H1 (cell line): ENCODE measurements at regions not wholly inside any gene's neighbourhood (a gene's known extent, or its start where the extent isn't known, plus 50 kb on each side); places are given as distances from the start of the nearest gene placed in this dataset.

ENCODE experiments used
- CTCF ChIA-PET: fragments of 300-600 bp; sonication (Branson Sonifier 250); formaldehyde crosslinking; loops from one replicate; lab custom pipeline; 2021; ENCODE audit not compliant: partially characterized antibody; lab: Charles Lee
- POLR2A ChIA-PET: fragments of 300-600 bp; sonication (Branson Sonifier 250); formaldehyde crosslinking; loops from one replicate; lab custom pipeline; 2021; ENCODE audit warnings: inconsistent platforms; ENCODE audit not compliant: partially characterized antibody; lab: Charles Lee
- DNase-seq, 2 experiments: peaks; one replicate each; pipeline versions ENCODE4 v3.0.0 to v3.0.0-alpha.2; 2010 to 2022; ENCODE audit warnings: low spot score in 2 of 2, low read depth in 1 of 2, mixed read lengths in 1 of 2
- FAIRE-seq: peaks from 2 replicates; lab custom pipeline; 2011; peaks lifted over from hg19 to GRCh38; lab: Jason Lieb, UNC
- H2AFZ ChIP-seq: 2 replicates; pipeline ENCODE4 v1.8.1; 2012; ENCODE audit warnings: low read length, inconsistent platforms
- H2AK5ac ChIP-seq: 2 replicates; pipeline ENCODE4 v1.6.1; 2013; ENCODE audit warnings: low read depth, low read length
- H2BK120ac ChIP-seq: replicated peaks from 2 replicates; pipeline ENCODE3; 2013; ENCODE audit warnings: low read depth, low read length, inconsistent platforms
- H2BK12ac ChIP-seq: 2 replicates; pipeline ENCODE4 v1.6.1; 2013; ENCODE audit warnings: low read depth, low read length
- H2BK15ac ChIP-seq: 2 replicates; pipeline ENCODE4 v1.6.1; 2013; ENCODE audit warnings: low read length
- H2BK20ac ChIP-seq: 2 replicates; pipeline ENCODE4 v1.6.1; 2013; ENCODE audit warnings: low read length
- H2BK5ac ChIP-seq: 2 replicates; pipeline ENCODE4 v1.6.1; 2013; ENCODE audit warnings: low read depth, low read length
- H3K14ac ChIP-seq: 2 replicates; pipeline ENCODE4 v1.6.1; 2013; ENCODE audit warnings: inconsistent platforms; ENCODE audit not compliant: insufficient read length
- H3K18ac ChIP-seq: 2 replicates; pipeline ENCODE4 v1.6.1; 2013; ENCODE audit warnings: low read length; ENCODE audit errors: extremely low read depth
- H3K23ac ChIP-seq: 2 replicates; pipeline ENCODE4 v1.6.1; 2013; ENCODE audit warnings: inconsistent platforms; ENCODE audit not compliant: insufficient read length
- H3K23me2 ChIP-seq: 2 replicates; pipeline ENCODE4 v1.6.1; 2013; ENCODE audit warnings: low read depth, low read length
- H3K27ac ChIP-seq: 2 replicates; pipeline ENCODE4 v1.6.1; 2011; ENCODE audit warnings: low read depth, low read length, inconsistent platforms
- H3K27me3 ChIP-seq, 4 experiments: replicated peaks in 1 of 4; 1 replicate in 1 of 4; 2 replicates in 3 of 4; pipeline versions ENCODE4 v1.6.1 to v1.8.1; 2011 to 2013; ENCODE audit warnings: low read length in 3 of 4, mild to moderate bottlenecking in 3 of 4, inconsistent platforms in 2 of 4, mixed read lengths in 2 of 4, moderate library complexity in 1 of 4; ENCODE audit not compliant: control insufficient read depth in 3 of 4, insufficient read depth in 3 of 4; ENCODE audit errors: extremely low read depth in 1 of 4
- H3K36me3 ChIP-seq, 4 experiments: 2 replicates each; pipeline versions ENCODE4 v1.6.1 to v1.8.1; 2011 to 2013; ENCODE audit warnings: mild to moderate bottlenecking in 4 of 4, low read length in 3 of 4, moderate library complexity in 2 of 4, control low read depth in 1 of 4, inconsistent platforms in 1 of 4; ENCODE audit not compliant: insufficient read depth in 4 of 4, control insufficient read depth in 2 of 4
- H3K4ac ChIP-seq: replicated peaks from 2 replicates; pipeline ENCODE3; 2013; ENCODE audit warnings: low read length, low read depth, mixed read lengths, inconsistent platforms; ENCODE audit not compliant: insufficient read length
- H3K4me1 ChIP-seq, 4 experiments: replicated peaks in 1 of 4; 1 replicate in 1 of 4; 2 replicates in 3 of 4; pipeline versions ENCODE4 v1.6.1 to v1.8.1; 2011 to 2013; ENCODE audit warnings: low read length in 3 of 4, inconsistent platforms in 2 of 4, mixed read lengths in 1 of 4; ENCODE audit not compliant: insufficient read depth in 4 of 4, control insufficient read depth in 3 of 4
- H3K4me2 ChIP-seq, 2 experiments: 2 replicates each; pipeline versions ENCODE4 v1.6.1 to v1.8.1; 2011 to 2013; ENCODE audit warnings: low read depth in 2 of 2, low read length in 2 of 2, control low read depth in 1 of 2, inconsistent platforms in 1 of 2, mild to moderate bottlenecking in 1 of 2; ENCODE audit not compliant: insufficient read depth in 1 of 2
- H3K4me3 ChIP-seq, 4 experiments: fragments of 200-600, 300-600 bp in 1 of 4; sonication (generic), shearing (Covaris generic), sonication (Bioruptor Twin) in 1 of 4; 2 replicates each; pipeline versions ENCODE4 v1.5.1 to v1.8.1; 2011 to 2016; ENCODE audit warnings: low read length in 4 of 4, low read depth in 3 of 4, control low read depth in 2 of 4, inconsistent platforms in 2 of 4, mild to moderate bottlenecking in 2 of 4, mixed read lengths in 1 of 4, moderate library complexity in 1 of 4; ENCODE audit not compliant: insufficient read depth in 2 of 4; ENCODE audit errors: extremely low read depth in 1 of 4
- H3K56ac ChIP-seq: replicated peaks from 2 replicates; pipeline ENCODE3; 2013; ENCODE audit warnings: low read depth, mild to moderate bottlenecking, mixed read lengths, low read length, inconsistent platforms; ENCODE audit not compliant: insufficient read length
- H3K79me1 ChIP-seq: 2 replicates; pipeline ENCODE4 v1.6.1; 2013; ENCODE audit warnings: low read depth, low read length, control low read depth
- H3K79me2 ChIP-seq, 2 experiments: 2 replicates each; pipeline versions ENCODE4 v1.6.1 to v1.8.1; 2012 to 2013; ENCODE audit warnings: low read length in 2 of 2, mild to moderate bottlenecking in 2 of 2, inconsistent platforms in 1 of 2; ENCODE audit not compliant: insufficient read depth in 2 of 2, control insufficient read depth in 1 of 2
- H3K9ac ChIP-seq, 4 experiments: replicated peaks in 1 of 4; 1 replicate in 1 of 4; 2 replicates in 3 of 4; pipeline versions ENCODE4 v1.6.1 to v1.8.1; 2011 to 2013; ENCODE audit warnings: low read depth in 3 of 4, low read length in 3 of 4, control low read depth in 2 of 4, mild to moderate bottlenecking in 2 of 4, moderate library complexity in 2 of 4, inconsistent platforms in 1 of 4; ENCODE audit errors: extremely low read depth in 1 of 4
- H3K9me3 ChIP-seq, 2 experiments: 2 replicates each; pipeline versions ENCODE4 v1.6.1 to v1.8.1; 2012 to 2013; ENCODE audit warnings: mild to moderate bottlenecking in 2 of 2, moderate library complexity in 2 of 2, control low read depth in 1 of 2, inconsistent platforms in 1 of 2, low read depth in 1 of 2, low read length in 1 of 2, mixed read lengths in 1 of 2; ENCODE audit not compliant: insufficient read depth in 2 of 2
- H4K20me1 ChIP-seq, 2 experiments: replicated peaks in 1 of 2; 2 replicates each; pipeline versions ENCODE3 to v1.8.1; 2011 to 2013; ENCODE audit warnings: inconsistent platforms in 2 of 2, low read length in 2 of 2, mild to moderate bottlenecking in 1 of 2; ENCODE audit not compliant: insufficient read depth in 2 of 2, control insufficient read depth in 1 of 2
- H4K5ac ChIP-seq: 2 replicates; pipeline ENCODE4 v1.6.1; 2013; ENCODE audit warnings: low read length, low read depth, mixed read lengths, inconsistent platforms; ENCODE audit not compliant: insufficient read length
- H4K8ac ChIP-seq: 2 replicates; pipeline ENCODE4 v1.8.0; 2013; ENCODE audit warnings: mild to moderate bottlenecking, moderate library complexity, low read length, inconsistent platforms; ENCODE audit not compliant: insufficient read depth; ENCODE audit errors: extremely low read depth
- H4K91ac ChIP-seq: replicated peaks from 2 replicates; pipeline ENCODE3; 2013; ENCODE audit warnings: low read length, mixed read lengths, inconsistent platforms; ENCODE audit not compliant: insufficient read length
- BRCA1 ChIP-seq: IDR thresholded peaks from 2 replicates; pipeline ENCODE4 v1.6.1; 2012; ENCODE audit warnings: low read depth, low read length, improper control_type of control experiment
- CBX8 ChIP-seq: fragments of 300-800, 300-1000 bp; sonication (generic); IDR thresholded peaks from 2 replicates; pipeline ENCODE4 v1.7.1; 2016; ENCODE audit warnings: low read depth, low read length, borderline replicate concordance
- CHD1 ChIP-seq: IDR thresholded peaks from 2 replicates; pipeline ENCODE4 v1.6.1; 2012; ENCODE audit warnings: low read depth, low read length, improper control_type of control experiment
- GTF2F1 ChIP-seq: IDR thresholded peaks from 2 replicates; pipeline ENCODE4 v1.6.1; 2012; ENCODE audit warnings: low read depth, low read length, improper control_type of control experiment, borderline replicate concordance
- JUN ChIP-seq: IDR thresholded peaks from 2 replicates; pipeline ENCODE4 v1.6.1; 2011; ENCODE audit warnings: low read depth, mild to moderate bottlenecking, improper control_type of control experiment, low read length
- JUND ChIP-seq: IDR thresholded peaks from 2 replicates; pipeline ENCODE4 v1.6.1; 2011; ENCODE audit warnings: mild to moderate bottlenecking, improper control_type of control experiment, low read length
- KDM5A ChIP-seq: fragments of 200-600 bp; IDR thresholded peaks from 2 replicates; pipeline ENCODE4 v1.7.1; 2012; ENCODE audit warnings: mild to moderate bottlenecking, low read length, inconsistent platforms, mixed read lengths
- NANOG ChIP-seq: IDR thresholded peaks from 2 replicates; pipeline ENCODE4 v1.6.1; 2011; ENCODE audit warnings: low read length, low read depth, mild to moderate bottlenecking, inconsistent platforms; ENCODE audit not compliant: insufficient read depth, poor library complexity, severe bottlenecking
- NRF1 ChIP-seq: IDR thresholded peaks from 2 replicates; pipeline ENCODE4 v1.6.1; 2011; ENCODE audit warnings: mild to moderate bottlenecking, low read depth, low read length, improper control_type of control experiment
- POLR2A ChIP-seq, 2 experiments: IDR thresholded peaks; 1 replicate in 1 of 2; 2 replicates in 1 of 2; pipeline ENCODE4 v1.6.1; 2011; ENCODE audit warnings: low read depth in 2 of 2, low read length in 2 of 2, mild to moderate bottlenecking in 2 of 2; ENCODE audit errors: control extremely low read depth in 1 of 2
- RAD21 ChIP-seq, 2 experiments: IDR thresholded peaks in 1 of 2; conservative IDR thresholded peaks in 1 of 2; 2 replicates each; pipeline ENCODE4 v1.6.1; 2011; ENCODE audit warnings: low read depth in 2 of 2, low read length in 2 of 2, improper control_type of control experiment in 1 of 2, inconsistent platforms in 1 of 2, mild to moderate bottlenecking in 1 of 2, moderate library complexity in 1 of 2
- RXRA ChIP-seq: IDR thresholded peaks from 2 replicates; pipeline ENCODE4 v1.6.1; 2011; ENCODE audit warnings: low read depth, mild to moderate bottlenecking, low read length, moderate library complexity; ENCODE audit not compliant: insufficient read depth
- SIX5 ChIP-seq: IDR thresholded peaks from 2 replicates; pipeline ENCODE4 v1.6.1; 2011; ENCODE audit warnings: mild to moderate bottlenecking, low read depth, low read length
- ZNF274 ChIP-seq: IDR thresholded peaks from 2 replicates; pipeline ENCODE4 v1.7.0; 2012; ENCODE audit warnings: low read length, borderline replicate concordance; ENCODE audit errors: extremely low read depth
- WGBS, 2 experiments: shearing (Covaris generic) in 1 of 2; methylation state at CpG; one replicate each; pipeline versions ENCODE4 v1.1.6 to v1.1.7; 2013 to 2015; ENCODE audit warnings: low lambda C conversion rate in 2 of 2, mixed read lengths in 2 of 2, inconsistent platforms in 1 of 2, low coverage in 1 of 2, missing lambda C conversion rate in 1 of 2; ENCODE audit not compliant: insufficient replicate concordance in 2 of 2, insufficient coverage in 1 of 2, insufficient read length in 1 of 2; ENCODE audit errors: extremely low coverage in 1 of 2, missing lambda C conversion rate in 1 of 2; 5-methylcytosine and 5-hydroxymethylcytosine counted together

- H3K27ac ChIP-seq: no peak overlapping the region
- no peak overlapping the region for H2BK15ac ChIP-seq
- no peaks in the 10 kb centered on the region for H3K23me2 ChIP-seq
- H3K9ac ChIP-seq: no peak overlapping the region
- no peak for FAIRE-seq
- no peak overlapping the region for H3K4me2 ChIP-seq
- POLR2A ChIA-PET: no interaction called here
- no peak overlapping the region for H2BK5ac ChIP-seq
- H2AFZ ChIP-seq: no peak overlapping the region
- no peaks in the 10 kb centered on the region for H3K36me3 ChIP-seq
- H2BK20ac ChIP-seq: no peak overlapping the region
- no peak overlapping the region for H3K56ac ChIP-seq
- no peaks in the 10 kb centered on the region for H3K79me1 ChIP-seq
- H3K79me2 ChIP-seq: no peaks in the 10 kb centered on the region
- H3K23ac ChIP-seq: no peak overlapping the region
- H4K91ac ChIP-seq: no peak overlapping the region
- H2BK12ac ChIP-seq: no peak overlapping the region
- H3K4me1 ChIP-seq: no peaks in the 10 kb centered on the region
- no peaks in the 10 kb centered on the region for H3K9me3 ChIP-seq
- H2AK5ac ChIP-seq: no peak overlapping the region
- no peak overlapping the region for H3K4ac ChIP-seq
- H3K18ac ChIP-seq: no peak overlapping the region
- TF ChIP-seq JUND: no peak
- TF ChIP-seq ZNF274: no peak
- TF ChIP-seq SIX5: no peak
- no peak for TF ChIP-seq NANOG
- TF ChIP-seq JUN: no peak
- TF ChIP-seq GTF2F1: no peak
- no peak for TF ChIP-seq BRCA1
- TF ChIP-seq KDM5A: no peak
- TF ChIP-seq POLR2A (IDR thresholded peaks at IDR 0.05; ENCODE audit: control extremely low read depth in 1 of 2, low read depth in 2 of 2, low read length in 2 of 2): no peak
- no peak for TF ChIP-seq CHD1
- TF ChIP-seq NRF1: no peak
- no peak for TF ChIP-seq RAD21 (IDR thresholded peaks at IDR 0.05 in 1 of 2, conservative IDR thresholded peaks at IDR 0.05 in 1 of 2; ENCODE audit: low read depth in 2 of 2, low read length in 2 of 2)
- no peak for TF ChIP-seq RXRA
- TF ChIP-seq CBX8: no peak
- TF ChIP-seq, all 59 proteins: peak for 0
- Histone ChIP-seq H4K8ac (no peak overlapping the region), H4K20me1 (no peaks in the 10 kb centered on the region), H2BK120ac (no peak overlapping the region), H4K5ac (no peak overlapping the region), H3K4me3 (no peak overlapping the region), H3K14ac (no peak overlapping the region), H3K27me3 (no peaks in the 10 kb centered on the region)
- peak in 1 of 2 experiments; percentile 11 for DNase-seq
- 80% methylated on average over 3 of the region's 4 CpGs; no CpG with 5 or more reads in 1 of the 2 experiments for WGBS, 2 experiments
- CTCF ChIA-PET: no interaction called here
These were observed 350.8 kb downstream of the PTPRU start for GRCh38 chr1:29586991-29587745.
